Upper lobe of right lung (tissue), 1 donor: ENCODE measurements at regions not wholly inside any gene's neighbourhood (a gene's known extent, or its start where the extent isn't known, plus 50 kb on each side); places are given as distances from the start of the nearest gene placed in this dataset.

Experiments used
- ATAC-seq: fragments of 200-7000 bp; cut with Tn5 transposase; one replicate; pipeline ENCODE4 v1.9.1; 2020; ENCODE audit warnings: mild to moderate bottlenecking, moderate library complexity
- DNase-seq: peaks from one replicate; pipeline ENCODE4 v3.0.0-alpha.2; 2020
- H3K27ac ChIP-seq: fragments of 200-600 bp; one replicate; pipeline ENCODE4 v1.8.0; 2022
- H3K27me3 ChIP-seq: fragments of 200-600 bp; one replicate; pipeline ENCODE4 v1.8.0; 2022; ENCODE audit warnings: mild to moderate bottlenecking
- H3K36me3 ChIP-seq: fragments of 200-600 bp; one replicate; pipeline ENCODE4 v1.8.0; 2022
- H3K4me1 ChIP-seq: fragments of 200-600 bp; one replicate; pipeline ENCODE4 v1.8.0; 2022
- H3K4me3 ChIP-seq: fragments of 200-600 bp; one replicate; pipeline ENCODE4 v1.8.0; 2022; ENCODE audit warnings: mild to moderate bottlenecking
- H3K9me3 ChIP-seq: fragments of 200-600 bp; one replicate; pipeline ENCODE4 v1.8.0; 2022
- intact Hi-C: fragments of 100-400 bp; cut with DNase I; formaldehyde crosslinking; loops from one replicate; pipeline ENCODE4 v1.11.0; 2022
- TF ChIP-seq, protein P1 (sequence below): fragments of 200-600 bp; IDR thresholded peaks from one replicate; pipeline ENCODE4 v1.8.0; 2022; ENCODE audit warnings: antibody characterized with exemption
- donor health status: DM: no; HTN: yes; CAD: no; lungs with severe emphysema.

DNA sequence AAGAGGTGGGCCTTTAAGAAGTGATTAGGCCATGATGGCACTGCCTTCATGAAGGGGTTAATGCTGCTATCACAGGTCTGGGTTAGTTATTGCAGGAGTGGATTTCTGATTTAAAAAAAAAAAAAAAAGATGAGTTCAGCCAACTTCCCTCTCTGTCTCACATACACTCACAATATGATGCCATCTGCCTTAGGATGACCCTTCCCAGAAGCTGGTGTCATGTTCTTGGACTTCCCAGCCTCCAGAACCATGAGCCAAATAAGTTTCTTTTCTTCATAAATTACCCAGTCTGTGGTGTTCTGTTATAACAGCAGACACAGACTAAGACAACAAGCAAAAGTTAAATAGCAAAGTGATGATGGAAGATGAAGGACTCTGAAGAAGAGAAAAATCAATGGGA, 179.7 kb upstream of the ETAA1 start:
- no peak for ATAC-seq
- no peaks in the 10 kb centered on the region for H3K27me3 ChIP-seq

DNA sequence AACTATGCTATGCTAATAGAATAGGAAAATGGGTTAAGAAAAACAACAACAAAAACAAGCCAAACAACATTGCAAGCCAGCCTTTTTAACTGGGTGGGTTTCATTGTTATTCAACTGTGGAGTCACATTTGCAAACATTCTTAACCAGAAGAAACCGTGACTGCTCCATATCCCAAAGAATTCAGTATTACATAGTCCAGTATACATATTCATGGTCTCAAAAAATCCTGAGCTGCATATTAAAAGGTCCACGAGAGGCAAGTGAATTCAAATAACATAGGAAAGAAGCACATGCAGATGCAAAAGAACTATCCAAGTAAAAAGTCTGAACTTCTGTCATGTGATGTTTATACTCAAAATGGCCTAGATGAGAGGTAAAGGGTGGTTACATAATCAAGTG, 179.1 kb upstream of the ETAA1 start:
- H3K4me1 ChIP-seq = no peaks in the 10 kb centered on the region
- H3K36me3 ChIP-seq = no peaks in the 10 kb centered on the region
- no peaks in the 10 kb centered on the region for H3K9me3 ChIP-seq
- H3K27me3 ChIP-seq = no peaks in the 10 kb centered on the region
- no peak for DNase-seq
- H3K27ac ChIP-seq = no peak overlapping the region
- TF ChIP-seq, protein P1, sequence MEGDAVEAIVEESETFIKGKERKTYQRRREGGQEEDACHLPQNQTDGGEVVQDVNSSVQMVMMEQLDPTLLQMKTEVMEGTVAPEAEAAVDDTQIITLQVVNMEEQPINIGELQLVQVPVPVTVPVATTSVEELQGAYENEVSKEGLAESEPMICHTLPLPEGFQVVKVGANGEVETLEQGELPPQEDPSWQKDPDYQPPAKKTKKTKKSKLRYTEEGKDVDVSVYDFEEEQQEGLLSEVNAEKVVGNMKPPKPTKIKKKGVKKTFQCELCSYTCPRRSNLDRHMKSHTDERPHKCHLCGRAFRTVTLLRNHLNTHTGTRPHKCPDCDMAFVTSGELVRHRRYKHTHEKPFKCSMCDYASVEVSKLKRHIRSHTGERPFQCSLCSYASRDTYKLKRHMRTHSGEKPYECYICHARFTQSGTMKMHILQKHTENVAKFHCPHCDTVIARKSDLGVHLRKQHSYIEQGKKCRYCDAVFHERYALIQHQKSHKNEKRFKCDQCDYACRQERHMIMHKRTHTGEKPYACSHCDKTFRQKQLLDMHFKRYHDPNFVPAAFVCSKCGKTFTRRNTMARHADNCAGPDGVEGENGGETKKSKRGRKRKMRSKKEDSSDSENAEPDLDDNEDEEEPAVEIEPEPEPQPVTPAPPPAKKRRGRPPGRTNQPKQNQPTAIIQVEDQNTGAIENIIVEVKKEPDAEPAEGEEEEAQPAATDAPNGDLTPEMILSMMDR = no peak
- intact Hi-C loops = no loop called here
- H3K4me3 ChIP-seq = no peak overlapping the region
- no peak for ATAC-seq

More for the DNA sequence above, 179.7 kb upstream of the ETAA1 start:
- H3K27ac ChIP-seq = no peak overlapping the region
- intact Hi-C loops = no loop called here
- DNase-seq = no peak
- H3K36me3 ChIP-seq = no peaks in the 10 kb centered on the region
- H3K4me1 ChIP-seq = no peaks in the 10 kb centered on the region
- TF ChIP-seq, protein P1 = no peak
- no peaks in the 10 kb centered on the region for H3K9me3 ChIP-seq
- no peak overlapping the region for H3K4me3 ChIP-seq

DNA sequence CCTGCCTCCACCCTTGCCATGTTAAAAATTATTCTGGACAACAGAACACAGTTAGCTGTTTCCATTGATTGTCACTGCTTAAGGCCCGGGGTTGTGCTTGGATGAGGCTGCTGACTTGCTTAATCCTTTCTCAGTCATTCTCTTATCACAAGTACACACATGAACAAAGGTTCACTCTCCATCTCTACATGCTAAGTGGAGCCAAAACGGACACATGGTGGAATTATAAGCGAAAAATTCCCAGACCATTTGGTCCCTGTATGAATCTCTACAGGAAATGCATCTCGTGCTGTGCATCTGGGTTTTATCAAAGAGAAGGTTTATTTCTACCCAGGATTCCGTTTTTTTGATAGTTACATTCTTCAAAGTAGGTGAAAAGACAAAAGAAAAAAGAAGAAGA, 177.5 kb upstream of the ETAA1 start:
- Histone ChIP-seq H3K36me3 (no peaks in the 10 kb centered on the region), H3K4me1 (no peaks in the 10 kb centered on the region), H3K4me3 (no peak overlapping the region), H3K27me3 (no peaks in the 10 kb centered on the region), H3K9me3 (no peaks in the 10 kb centered on the region), H3K27ac (no peak overlapping the region)
- DNase-seq (no peak), ATAC-seq (no peak)
- TF ChIP-seq, protein P1 = no peak
- intact Hi-C loops = no loop called here

DNA sequence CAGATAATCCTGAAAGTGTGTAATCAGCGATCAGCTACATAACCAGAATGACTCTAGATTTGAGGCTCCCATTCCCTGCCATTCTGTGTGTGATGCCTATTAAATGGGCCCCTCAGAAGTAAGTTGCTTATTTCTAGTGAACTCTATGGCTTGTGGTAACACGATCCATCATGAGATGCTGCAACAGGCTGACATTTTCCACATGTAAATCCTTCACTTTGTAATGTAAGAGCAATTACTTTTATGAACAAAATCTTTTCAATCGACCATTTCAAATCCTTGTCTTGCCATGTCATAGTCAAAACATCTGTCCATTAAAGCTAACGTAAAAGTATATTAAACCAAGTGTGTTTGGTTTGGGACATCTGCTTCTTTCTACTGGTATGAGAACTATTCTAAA, 175.9 kb upstream of the ETAA1 start:
- Histone ChIP-seq H3K9me3 (no peaks in the 10 kb centered on the region), H3K27ac (no peak overlapping the region), H3K36me3 (no peaks in the 10 kb centered on the region), H3K4me3 (no peak overlapping the region), H3K4me1 (no peaks in the 10 kb centered on the region), H3K27me3 (no peaks in the 10 kb centered on the region)
- intact Hi-C loops = no loop called here
- no peak for DNase-seq
- TF ChIP-seq, protein P1 = no peak
- ATAC-seq = no peak

DNA sequence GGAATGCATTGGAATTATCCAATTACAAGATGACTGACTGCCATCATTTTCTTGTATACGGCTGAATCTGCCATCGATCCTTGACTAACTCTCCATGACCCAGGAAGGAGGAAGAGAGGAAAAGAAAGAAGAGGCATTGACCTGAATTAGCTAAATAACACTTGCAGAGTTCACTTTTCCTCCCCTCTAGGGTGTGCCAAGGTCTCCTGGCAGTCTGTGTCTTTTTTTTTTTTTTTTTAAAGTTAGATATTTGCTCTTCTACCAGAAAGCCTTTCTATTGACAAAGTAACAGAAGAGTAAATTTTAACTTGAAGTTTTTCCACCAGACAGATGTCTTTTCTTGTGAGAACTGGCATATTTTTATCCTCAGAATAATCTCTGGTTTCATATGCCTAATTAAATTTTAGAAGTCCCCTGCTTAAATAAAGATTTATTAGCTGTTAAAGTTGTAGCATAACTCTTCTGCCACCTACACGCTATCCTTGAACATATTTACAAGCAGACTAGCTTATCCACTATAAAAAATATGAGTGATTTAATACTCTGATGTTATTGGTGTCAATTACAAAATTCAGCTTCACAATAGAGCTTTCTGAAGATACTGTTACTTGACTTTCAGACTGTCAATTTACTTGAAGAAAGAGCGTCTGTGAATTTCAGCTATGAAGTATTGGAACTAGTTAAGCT, 171.7 kb upstream of the ETAA1 start:
- TF ChIP-seq, protein P1 = no peak
- Histone ChIP-seq H3K4me1 (no peaks in the 10 kb centered on the region), H3K27me3 (no peaks in the 10 kb centered on the region), H3K27ac (no peak overlapping the region), H3K4me3 (no peak overlapping the region), H3K9me3 (no peaks in the 10 kb centered on the region), H3K36me3 (no peaks in the 10 kb centered on the region)
- intact Hi-C loops = no loop called here
- no peak for ATAC-seq
- DNase-seq = no peak

DNA sequence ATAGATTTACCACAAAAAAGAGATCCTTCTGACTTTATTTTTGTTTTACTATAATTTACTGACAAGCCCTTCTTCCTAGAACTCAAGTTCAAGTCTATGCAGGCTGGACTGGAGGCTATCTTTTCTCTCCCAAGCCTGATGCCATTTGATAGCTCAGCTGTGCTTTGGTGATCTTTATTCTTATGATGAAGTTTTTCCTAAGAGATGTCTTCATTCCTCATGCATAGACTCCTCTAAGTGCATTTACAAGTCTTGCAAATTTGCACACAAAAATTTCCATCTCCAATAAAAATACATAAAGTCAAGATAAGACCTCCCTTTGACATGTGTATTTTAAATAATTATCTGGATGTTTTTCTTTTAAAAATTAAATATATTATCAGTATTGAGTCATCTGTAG, 167.4 kb upstream of the ETAA1 start:
- TF ChIP-seq, protein P1 = no peak
- H3K4me3 ChIP-seq = no peak overlapping the region
- H3K36me3 ChIP-seq = no peaks in the 10 kb centered on the region
- intact Hi-C loops = no loop called here
- ATAC-seq (no peak), DNase-seq (no peak)
- no peaks in the 10 kb centered on the region for H3K9me3 ChIP-seq
- no peak overlapping the region for H3K27ac ChIP-seq
- H3K4me1 ChIP-seq = no peaks in the 10 kb centered on the region
- no peaks in the 10 kb centered on the region for H3K27me3 ChIP-seq
